ENCODE measurements at regions not wholly inside any gene's neighbourhood (a gene's known extent, or its start where the extent isn't known, plus 50 kb on each side); places are given as distances from the start of the nearest gene placed in this dataset.

DNA sequence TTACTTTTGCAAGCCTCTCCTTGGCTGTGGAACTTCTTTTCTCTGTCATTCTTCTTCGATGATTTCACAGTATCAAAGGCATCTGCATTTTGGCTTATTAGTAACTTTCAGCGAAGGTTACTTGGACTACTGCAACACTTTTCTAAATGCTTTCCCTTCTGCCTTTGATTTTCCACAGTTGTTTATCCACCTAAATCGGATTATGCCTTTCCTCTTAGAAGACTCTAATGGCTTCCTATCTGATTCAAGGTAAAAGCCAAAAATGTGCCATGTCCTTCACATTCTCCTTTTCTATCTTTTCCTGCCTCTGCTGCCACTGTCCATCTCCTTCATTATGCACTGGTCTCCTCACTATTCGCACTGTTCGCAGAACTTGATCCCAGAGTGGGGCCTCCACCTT lies 1606.3 kb upstream of the LRRTM3 start:
- Mint-ChIP-seq H3K9me3 (ENCODE audit: low read depth) (no peaks in the 10 kb centered on the region), H3K4me1 (no peaks in the 10 kb centered on the region), H3K4me3 (no peak overlapping the region), H3K27ac (no peak overlapping the region), H3K27me3 (no peaks in the 10 kb centered on the region), H3K36me3 (no peaks in the 10 kb centered on the region)
- ATAC-seq = no peak
- CTCF ChIA-PET = no interaction called here
- no peak for DNase-seq

DNA sequence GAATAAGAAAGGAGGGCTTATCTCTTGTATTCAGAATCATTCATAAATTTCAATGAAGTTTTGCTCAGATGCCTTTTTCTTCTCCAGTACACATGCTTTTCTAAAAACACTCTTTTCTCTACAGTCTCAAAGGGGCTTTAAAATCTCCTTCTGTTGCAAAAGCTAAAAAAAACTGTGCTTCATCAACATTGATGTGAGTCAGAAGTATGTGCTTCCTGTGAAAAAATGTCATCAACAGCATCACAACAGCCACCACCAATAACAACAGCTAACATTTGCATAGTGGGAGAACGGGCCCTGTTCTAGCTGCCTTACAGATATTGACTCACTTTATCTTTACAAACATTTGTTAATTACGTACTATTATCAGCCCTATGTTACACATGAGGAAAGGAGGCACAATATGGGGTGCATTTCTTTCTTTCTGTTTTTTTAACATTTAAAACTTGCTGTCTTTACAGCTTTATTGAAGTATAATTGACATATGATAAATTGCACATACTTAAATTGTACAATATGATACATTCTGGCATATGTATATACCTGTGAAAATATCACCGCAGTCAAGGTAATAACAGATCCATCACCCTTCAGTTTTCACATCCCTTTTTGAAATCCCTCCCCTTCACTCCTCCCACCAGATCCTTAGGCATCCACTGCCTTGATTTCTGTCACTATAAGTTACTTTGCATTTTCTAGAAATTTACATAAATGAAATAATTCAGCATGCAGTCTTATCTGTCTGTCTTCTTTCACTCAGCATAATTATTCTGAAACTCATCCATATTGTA lies 1605.4 kb upstream of the LRRTM3 start:
- Mint-ChIP-seq H3K36me3 (no peaks in the 10 kb centered on the region), H3K27ac (no peak overlapping the region), H3K9me3 (ENCODE audit: low read depth) (no peaks in the 10 kb centered on the region), H3K27me3 (no peaks in the 10 kb centered on the region), H3K4me1 (no peaks in the 10 kb centered on the region), H3K4me3 (no peak overlapping the region)
- CTCF ChIA-PET = no interaction called here
- ATAC-seq = no peak
- no peak for DNase-seq

DNA sequence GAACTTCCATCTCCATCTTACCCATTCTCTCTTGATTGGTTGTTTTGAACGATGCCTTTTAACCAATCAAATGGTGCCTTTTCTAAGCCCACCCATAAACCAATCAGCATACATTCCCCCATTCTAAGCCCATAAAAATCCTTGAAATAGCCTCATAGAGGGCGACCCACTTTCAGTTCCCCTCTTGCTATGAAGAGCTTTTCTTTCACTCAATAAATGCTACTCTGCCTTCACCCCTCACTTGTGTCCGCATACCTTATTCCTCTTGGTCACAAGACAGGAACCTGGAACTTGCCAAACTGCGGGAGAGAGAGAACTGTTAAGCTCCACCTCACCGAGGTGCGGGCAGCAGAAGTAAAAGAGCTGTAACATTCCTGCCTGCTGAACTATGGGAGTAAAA lies 1602.0 kb upstream of the LRRTM3 start:
- Mint-ChIP-seq H3K27ac (no peak overlapping the region), H3K36me3 (no peaks in the 10 kb centered on the region), H3K4me3 (no peak overlapping the region), H3K4me1 (no peaks in the 10 kb centered on the region), H3K27me3 (no peaks in the 10 kb centered on the region), H3K9me3 (ENCODE audit: low read depth) (no peaks in the 10 kb centered on the region)
- ATAC-seq (no peak), DNase-seq (no peak)
- CTCF ChIA-PET = no interaction called here

DNA sequence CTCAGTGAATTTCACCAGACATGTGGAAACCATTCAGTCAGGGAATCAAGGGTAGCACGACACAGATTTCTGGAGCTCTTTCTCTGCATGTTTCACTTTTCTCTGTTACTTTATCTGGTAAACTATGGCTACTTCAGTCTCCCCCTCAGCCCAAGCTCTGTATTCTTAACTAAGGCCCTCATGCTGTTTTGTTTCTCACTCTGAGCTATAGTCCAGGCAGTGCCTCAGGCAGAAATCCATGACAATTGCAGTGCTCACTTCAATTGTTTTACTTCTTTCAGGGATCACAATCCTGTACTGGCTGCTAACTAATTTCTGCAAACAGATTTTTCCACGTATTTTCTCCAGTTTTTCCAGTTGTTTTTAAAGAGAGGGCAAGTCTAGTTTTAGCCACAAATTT lies 1599.9 kb upstream of the LRRTM3 start:
- Mint-ChIP-seq H3K9me3 (ENCODE audit: low read depth) (no peaks in the 10 kb centered on the region), H3K36me3 (no peaks in the 10 kb centered on the region), H3K27ac (no peak overlapping the region), H3K27me3 (no peaks in the 10 kb centered on the region), H3K4me1 (no peaks in the 10 kb centered on the region), H3K4me3 (no peak overlapping the region)
- ATAC-seq = no peak
- DNase-seq = no peak
- CTCF ChIA-PET = no interaction called here

DNA sequence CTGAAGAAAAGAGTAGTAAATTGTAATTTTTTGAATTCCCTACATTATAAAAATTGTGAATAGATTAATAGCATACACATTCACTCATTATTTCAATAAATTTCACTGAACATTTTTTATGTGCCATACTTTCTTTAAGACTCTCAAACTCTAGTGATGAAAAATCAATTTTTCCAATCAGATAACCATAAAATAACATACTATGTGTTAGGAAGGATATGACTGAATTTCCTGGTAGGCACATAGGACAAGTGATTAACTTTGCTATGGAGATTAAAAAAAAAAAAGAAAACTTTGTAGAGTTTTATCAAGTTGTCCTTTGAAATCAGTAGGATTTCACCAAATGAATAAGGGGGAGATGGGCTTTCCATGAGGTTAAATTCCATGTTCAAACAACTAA lies 1597.3 kb upstream of the LRRTM3 start:
- Mint-ChIP-seq H3K4me1 (no peaks in the 10 kb centered on the region), H3K27me3 (no peaks in the 10 kb centered on the region), H3K4me3 (no peak overlapping the region), H3K9me3 (ENCODE audit: low read depth) (no peaks in the 10 kb centered on the region), H3K36me3 (no peaks in the 10 kb centered on the region), H3K27ac (no peak overlapping the region)
- DNase-seq (no peak), ATAC-seq (no peak)
- CTCF ChIA-PET = no interaction called here

DNA sequence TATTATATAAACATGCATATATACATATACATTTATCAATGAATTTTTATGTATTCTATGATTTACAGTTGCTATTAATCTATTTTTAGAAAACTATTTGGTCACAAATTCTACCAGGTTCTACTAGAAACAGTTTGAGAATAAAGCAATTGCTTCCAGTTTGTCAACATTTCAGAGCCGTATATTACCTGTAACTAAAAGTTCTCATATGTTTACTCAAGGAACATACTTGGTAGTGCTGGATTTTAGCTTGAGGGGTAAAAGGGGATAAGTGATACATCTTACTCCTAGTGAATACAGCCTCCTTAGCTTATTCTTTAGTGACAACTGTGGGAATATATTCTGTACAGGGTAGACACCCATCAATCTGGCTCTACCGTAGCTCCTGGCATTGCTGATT lies 1590.5 kb upstream of the LRRTM3 start:
- Mint-ChIP-seq H3K4me3 (no peak overlapping the region), H3K27ac (no peak overlapping the region), H3K4me1 (no peaks in the 10 kb centered on the region), H3K9me3 (ENCODE audit: low read depth) (no peaks in the 10 kb centered on the region), H3K36me3 (no peaks in the 10 kb centered on the region), H3K27me3 (no peaks in the 10 kb centered on the region)
- no peak for DNase-seq
- CTCF ChIA-PET = no interaction called here
- ATAC-seq = no peak

DNA sequence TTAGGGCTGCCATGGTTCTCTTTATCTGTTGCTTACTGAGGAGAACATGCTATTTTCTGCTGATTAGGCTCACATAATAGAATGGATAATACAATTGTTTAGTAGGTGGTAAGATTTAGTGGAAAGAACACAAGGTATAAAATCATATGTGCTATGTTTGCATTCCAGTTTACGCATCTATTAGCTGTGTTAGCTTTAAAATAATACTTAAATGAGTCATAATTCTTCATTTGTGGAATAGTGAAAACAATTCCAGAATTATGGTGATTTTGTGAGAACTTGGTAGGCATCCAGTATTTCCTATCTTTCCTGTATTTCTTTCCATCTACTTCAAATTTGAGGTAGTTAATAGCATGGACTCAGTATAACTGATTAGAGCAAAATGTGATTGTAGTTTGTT lies 1585.5 kb upstream of the LRRTM3 start:
- no peak for ATAC-seq
- Mint-ChIP-seq H3K27me3 (no peaks in the 10 kb centered on the region), H3K9me3 (ENCODE audit: low read depth) (peaks cover 4% of the 10 kb centered on the region), H3K4me1 (no peaks in the 10 kb centered on the region), H3K36me3 (no peaks in the 10 kb centered on the region), H3K27ac (no peak overlapping the region), H3K4me3 (no peak overlapping the region)
- CTCF ChIA-PET = no interaction called here
- DNase-seq = no peak

DNA sequence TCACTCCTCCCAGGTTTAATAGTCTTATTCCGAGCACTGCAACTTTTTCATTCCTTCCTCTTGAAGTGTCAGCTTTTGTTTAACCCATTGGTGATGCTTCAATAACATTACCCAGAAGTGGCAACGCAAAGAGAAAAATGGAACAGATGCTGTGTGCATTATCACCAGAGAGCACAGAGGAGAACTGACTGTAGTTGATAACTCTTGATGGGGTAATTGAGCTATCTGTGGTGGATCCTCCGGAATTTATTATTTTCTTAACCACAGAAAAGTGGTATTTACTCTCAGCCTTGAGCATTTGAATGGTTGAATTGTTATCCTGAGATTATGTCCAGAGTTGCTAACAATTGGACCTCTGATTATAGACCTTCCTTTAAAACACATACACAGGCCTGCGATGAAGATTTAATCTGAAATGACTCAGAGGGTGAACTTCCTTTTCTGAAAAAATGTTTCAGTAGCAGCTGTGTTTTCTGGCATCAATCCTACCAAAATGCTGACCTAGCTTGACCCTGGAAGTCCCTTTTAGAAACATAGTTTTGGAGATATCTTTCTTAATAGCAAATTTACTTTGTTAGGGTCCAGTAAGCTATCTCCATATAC lies 1584.4 kb upstream of the LRRTM3 start:
- ATAC-seq = no peak
- H3K36me3 Mint-ChIP-seq = no peaks in the 10 kb centered on the region
- no peaks in the 10 kb centered on the region for H3K27me3 Mint-ChIP-seq
- peaks cover 4% of the 10 kb centered on the region for H3K9me3 Mint-ChIP-seq (ENCODE audit: low read depth)
- DNase-seq = no peak
- H3K4me3 Mint-ChIP-seq = no peak overlapping the region
- H3K4me1 Mint-ChIP-seq = no peaks in the 10 kb centered on the region
- H3K27ac Mint-ChIP-seq = no peak overlapping the region
- CTCF ChIA-PET = no interaction called here

DNA sequence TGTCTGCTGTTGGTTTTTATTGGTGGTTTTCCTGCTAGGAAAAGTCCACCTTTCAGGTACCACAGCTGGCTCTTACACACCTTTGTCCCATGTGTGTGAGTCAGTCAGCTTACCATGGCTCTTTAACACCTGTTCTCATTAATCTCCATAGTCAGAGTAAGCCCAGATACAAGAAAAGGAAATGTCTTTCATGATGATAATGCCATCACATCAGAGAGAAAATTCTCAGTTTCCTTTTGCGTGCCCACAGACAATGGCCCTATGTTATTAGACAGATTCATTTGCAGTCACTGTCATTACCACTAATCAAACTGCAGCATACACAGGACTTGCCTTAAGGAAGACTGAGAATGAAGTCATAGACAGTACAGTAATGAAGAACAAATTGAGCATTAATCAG lies 1583.6 kb upstream of the LRRTM3 start:
- Mint-ChIP-seq H3K36me3 (no peaks in the 10 kb centered on the region), H3K9me3 (ENCODE audit: low read depth) (peaks cover 4% of the 10 kb centered on the region), H3K27ac (no peak overlapping the region), H3K4me1 (no peaks in the 10 kb centered on the region), H3K27me3 (no peaks in the 10 kb centered on the region), H3K4me3 (no peak overlapping the region)
- DNase-seq (no peak), ATAC-seq (no peak)
- CTCF ChIA-PET = no interaction called here

DNA sequence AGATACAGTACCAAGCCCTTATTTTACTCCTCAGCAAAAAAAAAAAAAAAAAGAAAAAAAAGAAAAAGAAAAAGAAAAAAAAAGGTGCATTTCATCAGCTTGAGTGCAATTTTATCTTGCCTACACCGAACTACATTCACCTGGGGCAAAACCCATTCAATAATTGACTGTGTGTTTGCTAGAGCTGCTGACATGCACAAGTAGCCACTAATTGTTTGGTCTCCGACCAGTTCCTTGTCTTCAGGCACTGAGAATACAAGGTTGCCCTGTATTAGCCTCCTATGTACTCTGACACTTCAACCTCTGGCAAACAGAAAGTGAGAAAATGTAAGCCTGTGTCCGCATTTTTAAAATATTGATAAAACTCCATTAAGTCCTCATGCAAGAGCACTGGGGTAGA lies 1579.4 kb upstream of the LRRTM3 start:
- H3K27me3 Mint-ChIP-seq = no peaks in the 10 kb centered on the region
- DNase-seq (no peak), ATAC-seq (no peak)
- H3K36me3 Mint-ChIP-seq = no peaks in the 10 kb centered on the region
- H3K4me1 Mint-ChIP-seq = no peaks in the 10 kb centered on the region
- peaks cover 5% of the 10 kb centered on the region for H3K9me3 Mint-ChIP-seq (ENCODE audit: low read depth)
- CTCF ChIA-PET = no interaction called here
- H3K4me3 Mint-ChIP-seq = no peak overlapping the region
- H3K27ac Mint-ChIP-seq = no peak overlapping the region

DNA sequence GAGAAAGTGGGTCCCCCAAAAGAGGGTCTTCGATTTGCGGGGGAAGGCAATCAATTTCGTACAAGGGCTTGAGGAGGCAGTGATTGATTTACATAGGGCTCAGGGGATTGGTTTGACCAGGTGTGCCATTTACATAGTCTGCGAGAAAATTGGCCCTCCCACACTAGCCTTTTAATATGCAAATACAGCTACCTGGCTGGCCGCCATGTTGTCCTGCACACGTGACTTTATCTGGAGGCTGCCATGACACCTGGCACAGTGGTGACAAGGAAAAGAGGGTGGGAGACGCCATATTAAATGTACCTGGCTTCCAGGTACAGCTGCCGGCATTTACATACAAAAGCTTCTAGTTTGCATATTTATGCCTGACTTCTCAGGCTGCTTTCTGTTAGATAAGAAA lies 1577.2 kb upstream of the LRRTM3 start:
- Mint-ChIP-seq H3K27ac (no peak overlapping the region), H3K4me1 (no peaks in the 10 kb centered on the region), H3K27me3 (no peaks in the 10 kb centered on the region), H3K36me3 (no peaks in the 10 kb centered on the region), H3K9me3 (ENCODE audit: low read depth) (peaks cover 7% of the 10 kb centered on the region), H3K4me3 (no peak overlapping the region)
- DNase-seq = no peak
- no peak for ATAC-seq
- CTCF ChIA-PET = no interaction called here

DNA sequence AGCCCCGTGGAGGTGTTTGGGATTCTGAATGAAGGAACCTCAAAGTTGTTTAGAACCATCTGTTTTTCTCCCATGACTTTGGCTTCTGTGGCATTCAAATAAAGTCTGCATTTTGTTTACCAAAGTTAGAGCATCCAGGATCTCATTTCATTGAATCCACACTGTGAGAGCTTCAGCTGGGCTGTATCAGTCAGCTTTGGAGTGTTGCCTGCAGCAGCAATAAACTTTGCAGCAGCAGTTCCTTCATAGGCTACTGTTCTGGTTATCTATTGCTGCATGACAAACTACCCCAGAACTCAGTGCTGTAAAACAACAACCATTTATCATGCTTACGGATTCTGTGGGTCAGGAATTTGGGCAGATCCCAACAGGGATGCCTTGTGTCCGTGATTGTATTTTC lies 1575.2 kb upstream of the LRRTM3 start:
- no peak overlapping the region for H3K4me3 Mint-ChIP-seq
- no peaks in the 10 kb centered on the region for H3K27me3 Mint-ChIP-seq
- H3K27ac Mint-ChIP-seq = no peak overlapping the region
- DNase-seq = no peak
- no peaks in the 10 kb centered on the region for H3K36me3 Mint-ChIP-seq
- no peaks in the 10 kb centered on the region for H3K4me1 Mint-ChIP-seq
- no peak for ATAC-seq
- CTCF ChIA-PET = no interaction called here
- peaks cover 13% of the 10 kb centered on the region for H3K9me3 Mint-ChIP-seq (ENCODE audit: low read depth)

DNA sequence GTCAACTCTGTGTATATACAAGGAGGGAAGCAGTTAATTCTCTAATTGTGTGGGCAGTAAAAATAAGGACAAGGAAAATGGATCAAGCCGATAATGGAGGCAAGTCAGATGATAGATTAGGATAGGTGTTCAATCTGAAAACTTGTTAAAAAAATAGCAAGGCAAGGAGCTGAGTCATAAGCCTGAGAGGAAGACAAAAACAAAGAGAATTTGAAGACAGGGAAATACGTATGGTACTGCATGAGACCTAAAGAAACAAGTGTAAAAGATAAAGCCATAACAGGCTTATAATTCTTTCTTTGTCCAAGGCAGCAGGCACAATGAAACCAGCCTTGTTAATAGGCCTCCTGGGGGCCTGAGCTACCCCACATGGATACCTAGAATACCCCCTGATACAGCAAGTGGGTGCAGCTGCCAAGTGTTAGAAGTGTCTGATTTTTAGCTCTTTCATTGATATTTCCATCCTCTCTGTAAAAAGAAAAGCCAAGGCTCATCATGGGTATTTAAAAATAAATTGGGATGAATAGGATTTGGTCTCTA lies 1570.6 kb upstream of the LRRTM3 start:
- no peak for DNase-seq
- Mint-ChIP-seq H3K27me3 (no peaks in the 10 kb centered on the region), H3K4me1 (no peaks in the 10 kb centered on the region), H3K9me3 (ENCODE audit: low read depth) (peaks cover 15% of the 10 kb centered on the region), H3K4me3 (no peak overlapping the region), H3K27ac (no peak overlapping the region), H3K36me3 (no peaks in the 10 kb centered on the region)
- ATAC-seq = no peak
- CTCF ChIA-PET = no interaction called here

DNA sequence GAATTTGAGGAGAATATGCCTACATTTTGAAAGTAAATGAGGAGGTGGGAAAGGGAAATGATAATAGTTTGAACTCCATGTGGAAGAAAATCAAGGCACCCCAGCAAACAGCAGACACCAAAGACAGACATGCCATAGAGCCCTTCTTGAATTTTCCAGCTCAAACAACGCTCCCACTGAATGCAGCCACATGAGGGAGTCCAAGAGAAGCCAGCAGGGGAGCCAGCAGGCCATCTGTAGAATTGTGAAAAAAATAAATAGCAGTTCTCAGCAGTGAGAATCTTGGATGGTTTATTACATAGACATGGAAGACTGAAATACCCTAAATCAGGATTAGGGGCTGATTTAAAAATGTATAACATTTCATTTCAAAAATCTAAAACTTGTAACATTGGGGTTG lies 1567.3 kb upstream of the LRRTM3 start:
- no peak overlapping the region for H3K27ac Mint-ChIP-seq
- H3K36me3 Mint-ChIP-seq = no peaks in the 10 kb centered on the region
- peaks cover 16% of the 10 kb centered on the region for H3K9me3 Mint-ChIP-seq (ENCODE audit: low read depth)
- DNase-seq = no peak
- no peaks in the 10 kb centered on the region for H3K4me1 Mint-ChIP-seq
- H3K4me3 Mint-ChIP-seq = no peak overlapping the region
- ATAC-seq = no peak
- CTCF ChIA-PET = no interaction called here
- no peaks in the 10 kb centered on the region for H3K27me3 Mint-ChIP-seq

Measured in activated CD8-positive, alpha-beta memory T cell treated with anti-CD3 and anti-CD28 coated beads, Interleukin-2, amount 10 ng/mL, durations not matched to agents 7 days and 5 days (primary cell).